GM19452 (cell line): ENCODE measurements at regions not wholly inside any gene's neighbourhood (a gene's known extent, or its start where the extent isn't known, plus 50 kb on each side); places are given as distances from the start of the nearest gene placed in this dataset.
"Not testable (repeated sequence)": the region's sequence is repeated elsewhere in the genome, so short reads cannot be mapped to it uniquely, and the experiment has no call there.

Experiments
- ATAC-seq: cut with Tn5 transposase; IDR thresholded peaks from one replicate; pipeline ENCODE4 v1.9.1; 2021; ENCODE audit not compliant: unreplicated experiment

- ATAC-seq = not testable (repeated sequence)
These were observed 1906.1 kb downstream of the MAT2B start for GRCh38 chr5:165411532-165411931.

- ATAC-seq = no peak
These were observed 1915.1 kb downstream of the MAT2B start for GRCh38 chr5:165420493-165420892.

GRCh38 chr5:165423697-165424299 lies 1918.4 kb downstream of the MAT2B start:
- no peak for ATAC-seq

GRCh38 chr5:165425594-165425993 lies 1920.2 kb downstream of the MAT2B start:
- no peak for ATAC-seq

- ATAC-seq = no peak
These were observed 1943.3 kb downstream of the MAT2B start for GRCh38 chr5:165448753-165449152.

GRCh38 chr5:165457859-165458481 lies 1952.6 kb downstream of the MAT2B start:
- ATAC-seq = no peak

GRCh38 chr5:165459232-165459631 lies 1953.8 kb downstream of the MAT2B start:
- no peak for ATAC-seq

- ATAC-seq = no peak
These were observed 1955.5 kb downstream of the MAT2B start for GRCh38 chr5:165460911-165461310.

GRCh38 chr5:165477546-165477945 lies 1972.1 kb downstream of the MAT2B start:
- ATAC-seq = no peak

- no peak for ATAC-seq
These were observed 1990.5 kb downstream of the MAT2B start for GRCh38 chr5:165495829-165496380.

GRCh38 chr5:165497707-165498106 lies 1992.3 kb downstream of the MAT2B start:
- no peak for ATAC-seq

- no peak for ATAC-seq
These were observed 1997.7 kb downstream of the MAT2B start for GRCh38 chr5:165502893-165503691.

- ATAC-seq = no peak
These were observed 1999.3 kb downstream of the MAT2B start for GRCh38 chr5:165504674-165505073.

- no peak for ATAC-seq
These were observed 2002.9 kb downstream of the MAT2B start for GRCh38 chr5:165508286-165508685.

GRCh38 chr5:165508861-165509260 lies 2003.4 kb downstream of the MAT2B start:
- ATAC-seq = no peak

- ATAC-seq = no peak
These were observed 2016.6 kb downstream of the MAT2B start for GRCh38 chr5:165521816-165522610.

- no peak for ATAC-seq
These were observed 2019.9 kb downstream of the MAT2B start for GRCh38 chr5:165525271-165525670.

- no peak for ATAC-seq
These were observed 2020.9 kb downstream of the MAT2B start for GRCh38 chr5:165526357-165526756.

GRCh38 chr5:165527577-165527976 lies 2022.2 kb downstream of the MAT2B start:
- ATAC-seq = no peak

- no peak for ATAC-seq
These were observed 2032.6 kb downstream of the MAT2B start for GRCh38 chr5:165538065-165538464.

GRCh38 chr5:165559645-165560044 lies 2054.2 kb downstream of the MAT2B start:
- ATAC-seq = no peak
